ENCODE measurements at regions not wholly inside any gene's neighbourhood (a gene's known extent, or its start where the extent isn't known, plus 50 kb on each side); places are given as distances from the start of the nearest gene placed in this dataset.

- peak; percentile 33 for DNase-seq
These were observed 73.9 kb downstream of the CASP3 start for GRCh38 chr4:184575306-184575705.

GRCh38 chr4:184574861-184575260 is 74.4 kb downstream of the CASP3 start:
- no peak for DNase-seq

DNA sequence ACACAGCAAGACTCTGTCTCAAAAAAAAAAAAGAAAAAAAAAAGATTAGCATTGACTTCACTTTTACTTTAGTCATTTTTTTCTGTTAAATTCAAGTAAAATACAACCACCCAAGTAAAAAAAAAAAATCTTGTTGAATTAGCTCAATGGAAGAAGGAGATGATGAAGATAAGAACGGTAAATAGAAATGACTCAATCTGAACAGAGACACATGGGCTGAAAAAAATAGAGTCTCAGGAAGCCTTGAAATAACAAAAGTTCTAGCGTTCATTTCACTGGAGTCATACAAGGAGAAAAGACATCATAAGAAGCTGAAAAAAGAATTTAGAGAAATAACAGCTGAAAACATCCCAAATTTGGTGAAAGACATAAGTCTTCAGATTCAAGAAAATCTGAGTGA is 75.5 kb downstream of the CASP3 start:
- DNase-seq, result no peak

- DNase-seq, result no peak
These were observed 80.5 kb downstream of the CASP3 start for GRCh38 chr4:184568770-184569169.

DNA sequence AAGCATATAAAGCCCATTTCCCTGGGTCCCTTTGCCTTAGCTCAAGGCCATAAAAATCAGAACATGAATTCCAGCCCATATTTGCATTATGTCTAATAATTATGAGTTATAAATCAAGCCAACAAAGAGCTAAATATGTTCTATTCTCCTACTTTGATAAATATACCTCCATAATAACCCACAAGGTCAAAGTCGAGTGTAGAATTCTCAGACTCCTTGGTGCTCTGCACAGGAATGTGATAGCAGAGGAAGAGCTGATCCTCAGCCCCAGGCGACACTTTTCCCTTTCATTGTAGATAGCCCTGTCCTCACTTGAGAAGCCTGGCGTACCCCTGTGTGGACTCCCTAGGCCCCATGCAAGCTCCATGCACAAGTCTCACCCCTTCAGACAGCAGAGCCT is 85.6 kb downstream of the CASP3 start:
- DNase-seq, result no peak

DNA sequence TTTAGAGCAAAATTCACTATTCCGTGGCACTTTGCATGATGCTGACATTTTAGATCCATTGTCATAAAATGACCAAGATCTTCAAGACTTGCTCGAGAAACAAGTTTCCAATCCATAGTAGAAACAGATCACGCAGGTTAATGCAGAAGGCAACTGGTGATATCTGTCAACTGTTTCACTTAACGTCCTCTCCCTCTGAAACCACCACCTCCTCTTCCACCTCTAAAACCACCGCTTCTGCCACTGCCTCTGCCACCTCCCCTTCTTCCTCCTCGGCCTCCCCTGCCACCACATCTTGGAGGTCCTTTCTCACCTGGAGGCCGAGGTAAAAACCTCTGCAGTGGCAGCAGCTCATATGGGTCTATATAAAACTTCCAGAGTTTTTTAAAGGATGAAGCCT is 84.6 kb upstream of the IRF2 start:
- no peak for DNase-seq

DNA sequence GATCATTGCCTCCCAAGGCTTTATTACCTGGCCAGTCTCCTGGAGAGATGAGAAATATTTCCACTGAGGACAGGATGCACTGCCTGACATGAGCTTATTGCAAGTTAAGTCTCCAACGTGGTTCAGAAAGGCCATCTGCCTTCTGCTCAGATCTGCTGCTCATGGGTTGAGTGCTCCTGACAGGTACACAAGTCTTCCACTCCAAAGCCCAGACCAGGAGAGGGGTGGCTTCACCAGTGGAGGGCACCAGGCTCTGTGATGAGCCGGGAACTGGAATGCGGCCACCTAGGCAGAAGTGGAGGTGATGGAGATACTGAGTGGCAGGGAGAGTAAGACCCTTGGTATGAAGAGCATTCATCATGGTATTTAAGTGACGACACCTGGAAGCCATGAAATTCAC is 79.5 kb upstream of the IRF2 start:
- no peak for DNase-seq

- DNase-seq, result no peak
These were observed 76.1 kb upstream of the IRF2 start for GRCh38 chr4:184550476-184550875.

DNA sequence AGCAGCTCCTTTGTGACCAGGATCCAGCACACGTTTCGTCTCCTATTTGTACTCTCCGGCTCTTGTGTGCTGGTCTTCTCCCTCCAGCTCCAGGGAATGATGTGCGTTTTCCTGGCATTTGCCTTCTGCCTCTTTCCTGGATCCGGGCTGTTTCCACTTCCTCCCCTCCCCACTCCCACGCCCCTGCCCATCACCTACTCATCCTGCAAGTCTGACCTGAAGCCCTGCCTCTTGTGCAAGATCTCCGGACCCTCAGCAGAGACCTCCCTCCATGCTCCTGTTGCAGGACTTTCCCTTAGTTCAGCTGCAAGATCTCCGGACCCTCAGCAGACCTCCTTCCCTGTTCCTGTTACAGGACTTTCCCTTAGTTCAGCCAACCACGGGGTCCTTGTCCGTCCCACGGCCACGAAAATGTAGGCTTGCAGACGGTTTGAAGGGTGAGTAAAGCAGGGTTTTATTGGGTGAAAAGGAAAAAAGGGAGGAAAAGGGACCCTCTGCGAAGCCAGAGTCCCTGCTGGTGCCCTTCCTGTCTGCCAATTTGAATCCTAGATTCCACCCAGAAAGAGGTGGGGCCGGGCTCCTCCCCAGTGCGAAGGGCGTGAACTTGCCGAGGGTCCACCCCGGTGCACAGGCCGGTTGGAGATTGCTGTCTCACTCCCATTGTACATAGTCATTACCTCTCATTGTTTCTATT is 74.4 kb upstream of the IRF2 start:
- no peak for DNase-seq

GRCh38 chr4:184548316-184548647 is 73.9 kb upstream of the IRF2 start:
- DNase-seq, result no peak

DNA sequence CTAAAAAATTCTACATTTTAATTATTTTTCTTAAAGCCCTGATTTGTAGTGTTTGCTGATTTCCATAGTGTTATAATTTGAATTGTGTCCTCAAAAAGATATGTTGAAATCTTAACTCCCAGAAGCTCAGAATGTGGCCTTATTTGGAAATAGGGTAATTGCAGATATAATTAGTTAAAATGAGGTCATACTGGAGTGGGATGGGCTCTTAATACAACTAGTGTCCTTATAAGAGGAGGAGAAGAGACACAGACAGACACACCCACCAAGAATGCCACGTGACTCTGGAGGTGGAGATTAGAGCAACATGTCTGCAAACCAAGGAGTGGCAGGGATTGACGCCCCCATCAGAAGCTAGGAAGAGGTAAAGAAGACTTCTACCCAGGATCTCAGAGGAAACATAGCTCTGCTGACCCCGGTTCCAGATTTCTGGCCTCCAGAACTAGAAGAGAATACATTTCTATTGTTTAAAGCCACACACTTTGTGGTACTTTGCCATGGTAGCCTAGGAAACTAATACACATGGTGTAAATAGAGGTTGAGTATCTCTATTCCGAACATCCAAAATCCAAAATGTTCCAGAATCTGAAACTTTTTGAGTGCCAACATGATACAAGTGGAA is 70.5 kb upstream of the IRF2 start:
- DNase-seq, result peak; percentile 52

GRCh38 chr4:184541907-184542306 is 67.6 kb upstream of the IRF2 start:
- DNase-seq, result no peak

- DNase-seq, result no peak
These were observed 66.0 kb upstream of the IRF2 start for GRCh38 chr4:184540307-184540706.

- peak; percentile 96 for DNase-seq
These were observed 63.8 kb upstream of the IRF2 start for GRCh38 chr4:184538023-184538599.

- DNase-seq, result peak; percentile 95
These were observed 63.1 kb upstream of the IRF2 start for GRCh38 chr4:184537269-184538022.

DNA sequence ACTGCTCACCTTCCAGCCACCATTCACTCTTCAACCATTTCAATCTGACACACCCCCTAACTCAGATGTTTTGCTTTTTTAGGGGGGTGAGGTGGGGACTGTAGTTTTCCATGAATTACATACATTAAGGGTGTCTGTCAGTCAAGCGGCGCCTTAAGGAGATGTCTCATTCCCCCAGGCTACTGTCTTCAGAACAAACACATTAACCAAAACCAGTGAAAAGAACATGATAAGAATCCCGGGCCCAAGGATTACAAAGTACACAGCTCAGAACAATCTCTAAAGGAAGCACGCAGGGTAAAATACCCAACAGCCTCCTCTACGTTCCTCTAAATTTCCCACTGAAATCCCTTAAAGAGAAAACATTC is 62.5 kb upstream of the IRF2 start:
- DNase-seq, result peak; percentile 43

GRCh38 chr4:184536065-184536880 is 61.9 kb upstream of the IRF2 start:
- DNase-seq, result no peak

DNA sequence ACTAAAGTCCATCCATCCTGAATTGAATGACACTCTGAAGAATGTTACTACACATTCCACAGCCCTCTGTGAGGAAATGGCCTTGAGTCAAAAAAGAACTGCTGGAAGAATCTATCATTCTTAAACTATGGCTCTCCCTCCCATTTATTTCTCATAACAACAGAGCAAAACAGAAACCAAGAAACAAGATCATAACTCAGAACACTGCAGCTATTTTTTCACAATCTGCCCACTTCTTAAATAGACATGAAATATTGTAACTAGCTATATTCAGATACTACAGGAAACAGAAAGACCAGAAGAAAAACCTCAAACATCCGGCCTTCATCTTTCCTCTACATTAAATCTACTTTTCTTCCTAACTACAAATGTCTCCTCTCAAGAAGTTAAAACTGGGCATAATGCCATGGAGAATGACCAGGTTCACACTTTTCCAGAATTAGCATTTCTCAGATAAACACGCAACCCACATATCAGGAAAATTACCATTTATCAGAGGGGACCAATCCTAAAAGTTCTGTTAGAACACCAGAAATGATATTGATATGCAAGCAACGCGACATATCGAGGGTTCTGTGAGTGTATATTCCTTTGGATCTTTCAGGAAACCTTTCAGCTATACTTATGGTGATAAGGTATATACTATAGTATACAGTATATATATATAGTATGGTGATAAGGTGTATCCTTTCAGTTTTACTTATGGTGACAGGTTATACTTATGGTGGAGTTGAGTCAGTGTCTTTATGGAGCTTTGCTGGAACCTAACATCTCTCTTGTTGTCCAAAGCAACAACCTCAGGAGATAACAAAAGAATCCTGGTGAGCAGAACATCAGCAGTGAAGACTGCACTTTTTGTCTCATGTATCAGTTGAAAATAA is 60.4 kb upstream of the IRF2 start:
- DNase-seq, result peak; percentile 96

DNA sequence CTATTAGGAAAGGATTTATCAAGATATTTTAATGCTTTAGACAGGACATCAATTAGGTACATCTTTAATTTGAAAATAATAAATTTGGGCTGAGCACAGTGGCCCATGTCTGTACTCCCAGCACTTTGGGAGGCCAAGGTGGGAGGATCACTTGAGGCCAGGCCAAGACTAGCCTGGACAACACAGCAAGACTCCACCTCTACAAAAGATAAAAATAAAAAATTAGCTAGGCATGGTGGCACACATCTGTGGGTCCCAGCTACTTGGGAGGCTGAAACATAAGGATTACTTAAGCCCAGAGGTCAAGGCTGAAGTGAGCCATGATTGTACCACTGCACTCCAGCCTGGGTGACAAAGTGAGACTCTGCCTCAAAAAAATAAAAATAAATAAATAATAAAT is 59.6 kb upstream of the IRF2 start:
- no peak for DNase-seq

- no peak for DNase-seq
These were observed 56.7 kb upstream of the IRF2 start for GRCh38 chr4:184531008-184531407.

- no peak for DNase-seq
These were observed 54.9 kb upstream of the IRF2 start for GRCh38 chr4:184529283-184529682.

- no peak for DNase-seq
These were observed 54.4 kb upstream of the IRF2 start for GRCh38 chr4:184528713-184529112.
